Stimulated activated CD4-positive, alpha-beta T cell treated with anti-CD3 and anti-CD28 coated beads, TNF-alpha, amount 100 ng/mL, for 4 hours (primary cell): ENCODE measurements at regions not wholly inside any gene's neighbourhood (a gene's known extent, or its start where the extent isn't known, plus 50 kb on each side); places are given as distances from the start of the nearest gene placed in this dataset.

ENCODE experiments used
- DNase-seq, 3 experiments: peaks; one replicate each; pipeline ENCODE4 v3.0.0-alpha.2; 2020; ENCODE audit warnings: low read depth in 3 of 3

DNA sequence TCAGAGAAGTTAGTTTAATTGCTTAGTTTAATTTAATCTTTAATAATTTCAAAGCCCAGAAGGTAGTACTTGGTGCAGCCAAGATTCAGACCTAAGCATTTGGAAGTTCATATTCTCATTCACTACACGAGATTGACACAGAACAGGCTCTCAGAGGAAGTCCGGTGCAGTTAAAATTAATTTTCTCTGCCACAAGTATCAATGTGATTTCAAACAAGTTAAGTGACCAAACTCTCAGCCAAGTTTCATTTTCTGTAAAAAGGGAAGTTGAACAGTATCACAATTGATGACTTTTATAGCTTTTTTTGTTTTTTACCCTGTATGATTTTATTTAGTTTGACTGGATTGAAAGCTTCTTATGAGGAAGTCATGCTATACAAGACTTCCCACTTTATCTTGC is 1494.9 kb upstream of the LRRTM3 start:
- no peak for DNase-seq

DNA sequence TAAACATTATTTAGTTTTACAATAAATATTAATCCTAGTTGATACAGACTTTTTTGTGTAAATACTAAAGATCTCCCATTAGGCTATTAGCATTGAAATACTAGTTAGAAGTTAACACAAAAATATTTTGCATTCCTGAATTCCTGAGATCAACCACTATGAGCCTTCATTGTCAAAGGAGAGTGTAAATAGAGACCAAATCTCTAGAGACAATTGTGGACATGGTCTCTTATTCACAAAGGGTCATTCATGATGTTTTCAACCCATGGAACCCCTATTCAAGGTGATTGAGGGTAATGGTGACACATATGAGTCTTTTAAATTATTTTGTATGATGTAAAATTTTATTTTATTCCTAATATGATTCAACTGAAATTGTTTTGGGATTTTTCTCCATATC is 1454.8 kb upstream of the LRRTM3 start:
- DNase-seq = no peak

DNA sequence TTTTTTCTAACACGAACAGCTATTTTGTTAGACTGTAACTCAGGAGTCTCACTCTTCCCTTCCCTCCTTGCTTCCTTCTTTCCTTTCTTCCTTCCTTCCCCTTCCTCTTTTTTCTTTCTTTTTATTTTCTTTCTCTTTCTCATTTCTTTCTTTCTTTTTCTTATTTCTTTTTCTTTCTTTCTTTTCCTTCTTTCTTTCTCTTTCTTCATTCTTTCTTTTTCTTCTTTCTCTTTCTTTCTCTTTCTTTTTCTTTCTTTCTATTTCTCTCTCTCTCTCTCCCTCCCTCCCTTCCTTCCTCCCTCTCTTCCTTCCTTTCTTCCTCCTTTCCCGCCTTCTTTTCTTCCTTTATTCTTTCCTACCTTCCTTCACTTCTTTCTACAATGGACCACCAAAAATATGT is 1443.0 kb upstream of the LRRTM3 start:
- no peak for DNase-seq

DNA sequence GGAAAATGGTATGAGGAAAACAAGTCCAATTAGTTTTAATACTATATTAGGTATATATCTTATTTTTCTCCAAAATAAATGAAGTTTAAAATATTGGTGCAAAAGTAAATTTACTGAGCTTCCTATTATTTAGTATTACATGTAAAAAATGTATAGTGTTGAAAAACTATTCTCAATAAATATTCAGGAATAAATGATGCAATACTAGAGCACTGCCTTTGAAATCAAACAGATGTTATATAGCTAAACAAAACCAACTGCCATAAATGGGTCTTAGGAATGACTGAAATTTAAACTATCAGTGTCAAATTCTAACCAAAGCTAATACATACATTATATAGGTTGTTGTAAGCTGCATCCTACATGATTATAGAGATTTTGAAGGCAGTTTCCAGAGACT is 1434.0 kb upstream of the LRRTM3 start:
- DNase-seq = no peak

DNA sequence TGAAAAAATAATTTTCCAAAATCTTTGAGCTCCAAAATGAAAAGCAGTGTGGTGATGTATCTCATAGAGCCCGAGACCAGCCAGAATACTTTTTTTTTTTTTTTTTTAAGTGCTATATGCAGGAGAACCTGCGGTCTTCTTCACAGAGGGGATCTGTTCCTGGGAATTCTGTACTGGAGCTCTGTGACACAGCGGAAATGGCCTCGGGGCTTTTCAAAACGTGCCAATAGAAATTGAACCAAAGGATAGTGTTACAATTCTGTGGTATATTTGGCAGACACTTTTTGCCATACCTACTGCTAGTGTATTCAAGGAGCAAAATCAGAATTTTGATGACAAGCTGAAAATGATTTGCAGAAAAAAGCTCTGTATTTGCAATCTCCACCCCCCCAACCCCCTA is 1429.3 kb upstream of the LRRTM3 start:
- DNase-seq = no peak

DNA sequence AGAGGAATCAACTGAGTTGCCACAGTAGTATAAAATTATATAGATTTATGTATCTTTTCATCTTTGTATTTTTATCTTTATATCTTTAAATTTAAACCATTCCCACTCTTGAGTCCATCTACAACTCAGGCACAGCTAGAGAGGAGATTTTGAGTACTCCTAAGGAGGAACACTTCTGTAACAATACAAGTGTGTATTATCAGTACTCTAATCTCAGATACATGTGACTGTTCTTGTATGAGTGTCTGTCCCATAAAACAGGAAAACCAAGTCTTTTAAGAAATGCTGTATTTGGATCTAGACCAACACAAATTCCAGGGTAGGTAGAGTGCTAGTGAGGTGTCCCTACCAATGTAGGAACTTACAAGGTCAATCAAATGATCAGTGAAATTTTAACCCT is 1428.0 kb upstream of the LRRTM3 start:
- no peak for DNase-seq

DNA sequence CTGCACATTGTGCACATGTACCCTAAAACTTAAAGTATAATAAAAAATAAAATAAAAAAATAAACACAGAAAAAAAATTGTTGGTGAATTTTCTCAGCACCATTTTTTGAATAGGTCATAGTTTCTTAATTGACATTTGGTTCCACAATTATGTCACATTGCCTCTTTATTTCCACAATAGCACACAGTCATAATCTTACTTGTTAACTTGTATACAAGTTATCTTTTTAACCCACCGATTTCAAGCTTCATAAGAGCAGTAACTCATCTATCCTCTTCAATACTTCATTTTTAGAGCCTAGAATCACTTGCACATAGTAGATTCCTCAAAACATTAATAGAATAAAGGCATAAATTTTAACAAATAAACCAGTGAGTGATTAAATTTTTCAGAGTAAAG is 1425.1 kb upstream of the LRRTM3 start:
- DNase-seq = no peak

DNA sequence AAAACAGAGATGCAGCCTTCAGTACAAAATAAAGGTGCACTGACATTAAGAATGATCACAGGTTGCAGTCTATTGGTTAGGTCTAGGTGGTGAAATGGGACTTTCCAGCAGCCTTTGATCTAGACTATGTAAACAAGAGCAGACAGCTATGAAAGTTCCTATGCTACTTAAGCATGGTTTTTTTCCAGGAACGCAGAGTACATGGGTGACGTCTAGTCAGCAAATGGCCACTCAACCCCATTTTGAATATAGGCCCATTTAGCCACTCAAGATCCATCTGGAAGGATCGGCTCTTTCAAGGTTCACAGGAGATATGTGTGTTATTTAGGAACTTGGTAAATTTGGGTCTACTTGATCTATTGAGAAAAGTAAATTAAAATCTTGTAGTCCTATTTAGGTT is 1424.6 kb upstream of the LRRTM3 start:
- no peak for DNase-seq

DNA sequence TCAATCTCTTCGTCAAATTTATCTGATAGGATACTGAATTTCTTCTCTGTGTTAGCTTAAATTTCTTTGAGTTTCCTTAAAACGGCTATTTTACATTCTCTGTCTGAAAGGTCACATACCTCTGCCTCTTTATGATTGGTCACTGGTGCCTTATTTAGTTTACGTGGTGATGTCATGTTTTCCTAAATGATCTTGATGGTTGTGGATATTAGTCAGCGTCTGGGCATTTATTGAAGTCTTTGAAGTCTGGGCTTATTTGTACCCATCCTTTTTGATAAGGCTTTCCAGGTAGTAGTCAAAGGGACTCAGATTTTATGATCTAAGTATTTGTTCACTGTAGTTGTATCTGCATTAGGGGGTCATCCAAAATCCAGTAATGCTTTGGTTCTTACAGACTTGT is 1407.5 kb upstream of the LRRTM3 start:
- DNase-seq = no peak

DNA sequence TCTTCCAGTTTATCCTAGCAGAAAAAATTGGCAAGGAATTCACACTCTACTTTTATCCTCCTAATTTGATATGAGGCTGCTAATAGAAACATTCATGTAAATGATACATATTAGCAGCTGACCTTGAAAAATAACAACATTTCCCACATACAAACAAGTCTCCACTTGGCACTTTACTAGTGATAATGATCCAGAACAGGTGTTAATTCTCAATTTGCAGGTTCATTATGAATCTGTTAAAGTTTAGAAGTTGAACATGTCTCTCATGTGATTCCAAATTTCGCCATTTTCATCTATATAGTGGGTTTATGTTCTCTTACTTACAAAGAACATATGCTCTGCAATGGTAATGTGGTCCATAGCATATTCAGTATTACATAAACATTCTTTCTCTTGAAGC is 1396.8 kb upstream of the LRRTM3 start:
- no peak for DNase-seq

DNA sequence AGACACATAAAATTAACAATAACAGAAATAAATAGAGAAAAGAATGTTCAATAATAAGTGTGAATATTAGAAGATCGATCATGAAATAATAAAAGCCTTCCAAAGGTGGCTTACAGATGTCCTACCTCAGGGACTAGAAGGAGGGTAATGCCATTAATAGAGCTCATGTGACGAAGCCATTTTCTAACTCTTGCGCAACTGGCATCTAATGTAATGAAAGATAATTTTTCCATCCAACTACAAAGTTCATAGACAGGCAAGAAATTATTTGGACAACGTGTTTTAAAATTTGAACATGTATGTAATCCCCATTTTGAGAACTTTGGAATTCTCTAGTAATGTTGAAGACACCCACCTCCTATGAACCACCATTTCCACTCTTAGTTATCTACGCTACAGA is 1394.3 kb upstream of the LRRTM3 start:
- no peak for DNase-seq

DNA sequence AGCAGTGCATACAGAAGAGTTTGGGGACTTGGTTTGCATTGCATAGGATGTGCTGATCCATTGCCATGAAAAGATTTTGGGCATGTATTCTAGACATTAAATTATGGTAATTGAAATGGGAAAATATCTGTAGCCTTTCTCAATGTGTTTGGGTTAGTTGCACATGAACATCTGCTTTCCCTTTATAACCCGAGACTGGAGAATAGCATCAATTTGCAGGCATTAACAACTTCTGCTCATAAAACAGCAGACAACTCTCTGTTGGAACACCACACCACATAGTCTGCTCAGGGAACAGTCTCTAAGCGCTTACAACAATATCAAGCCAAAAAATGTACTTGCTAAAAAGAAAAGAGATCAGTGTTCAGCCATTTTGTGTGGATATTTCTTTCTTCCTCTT is 1391.1 kb upstream of the LRRTM3 start:
- no peak for DNase-seq

DNA sequence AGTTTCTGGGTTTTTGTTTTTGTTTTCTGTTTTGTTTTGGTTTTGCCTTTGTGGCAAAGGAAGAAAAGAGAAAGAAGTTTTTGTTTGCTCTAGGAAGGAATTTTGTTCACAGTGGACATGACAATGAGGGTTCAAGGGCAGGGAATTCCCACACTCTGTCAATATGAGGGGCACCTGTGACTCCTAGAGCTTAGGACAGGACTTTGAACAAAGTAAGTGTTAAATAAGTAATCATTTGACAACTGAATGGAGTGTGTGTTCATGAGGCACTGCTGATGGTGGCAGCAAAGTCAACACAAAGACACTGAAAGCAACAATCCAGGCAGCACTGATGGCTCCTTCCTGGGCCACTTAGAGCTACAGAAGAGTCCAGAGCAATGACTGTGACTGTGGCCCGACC is 1381.1 kb upstream of the LRRTM3 start:
- DNase-seq = no peak

DNA sequence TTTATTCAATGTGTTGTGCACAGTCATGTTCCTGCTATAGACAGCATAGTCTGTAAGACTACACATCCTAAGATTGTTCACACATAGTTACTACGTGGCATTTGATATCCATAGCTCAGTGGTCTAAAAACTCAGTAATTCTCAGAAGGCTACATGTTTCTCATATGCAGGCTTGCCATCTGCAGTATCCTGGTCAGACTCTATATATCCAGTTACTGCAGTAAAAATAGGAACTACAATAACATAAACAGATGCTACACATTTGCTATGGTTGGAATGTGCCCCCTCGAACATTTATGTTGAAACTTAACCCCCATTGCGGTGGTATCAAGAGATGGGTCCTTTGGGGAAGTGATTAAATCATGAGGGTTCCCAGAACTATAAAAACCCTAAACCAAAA is 1377.8 kb upstream of the LRRTM3 start:
- no peak for DNase-seq

DNA sequence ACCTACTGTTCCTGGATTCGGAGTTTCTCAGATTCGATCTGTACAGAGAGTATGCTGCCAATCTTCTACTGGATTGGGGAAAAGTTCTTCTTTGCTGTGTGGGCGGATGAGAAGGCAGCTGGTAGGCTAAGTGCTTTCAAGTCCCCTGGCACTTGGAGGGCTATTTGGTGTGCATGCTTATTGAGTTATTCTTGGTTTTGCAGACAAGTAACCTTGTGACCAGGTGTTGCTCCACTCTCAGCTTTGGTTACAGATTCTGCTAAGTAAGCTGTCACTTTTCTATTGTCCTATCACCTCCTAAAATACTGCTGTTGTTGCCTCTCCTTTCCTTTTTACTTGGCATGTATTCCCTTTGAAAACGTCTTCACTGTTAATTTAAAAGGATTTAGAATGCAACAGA is 1375.1 kb upstream of the LRRTM3 start:
- no peak for DNase-seq

DNA sequence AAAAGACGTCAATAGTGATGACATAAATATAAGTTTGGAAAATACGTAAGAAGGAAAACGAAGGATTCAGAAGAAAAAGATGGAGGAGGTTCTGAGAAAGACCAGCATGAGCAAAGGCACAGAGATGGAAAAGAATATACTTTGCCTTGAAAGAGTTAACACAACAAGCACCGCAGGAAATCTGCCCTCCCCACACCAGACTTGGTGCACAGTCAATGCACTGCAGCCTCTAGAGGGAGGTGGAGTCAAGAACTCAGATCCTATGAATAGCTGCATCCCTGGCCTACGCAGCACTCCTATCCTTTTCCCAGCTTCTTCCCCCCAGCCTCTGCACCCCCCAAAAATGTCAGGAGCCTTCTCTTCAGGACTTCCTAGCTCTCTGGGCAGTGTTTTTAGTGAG is 1370.6 kb upstream of the LRRTM3 start:
- DNase-seq = no peak

DNA sequence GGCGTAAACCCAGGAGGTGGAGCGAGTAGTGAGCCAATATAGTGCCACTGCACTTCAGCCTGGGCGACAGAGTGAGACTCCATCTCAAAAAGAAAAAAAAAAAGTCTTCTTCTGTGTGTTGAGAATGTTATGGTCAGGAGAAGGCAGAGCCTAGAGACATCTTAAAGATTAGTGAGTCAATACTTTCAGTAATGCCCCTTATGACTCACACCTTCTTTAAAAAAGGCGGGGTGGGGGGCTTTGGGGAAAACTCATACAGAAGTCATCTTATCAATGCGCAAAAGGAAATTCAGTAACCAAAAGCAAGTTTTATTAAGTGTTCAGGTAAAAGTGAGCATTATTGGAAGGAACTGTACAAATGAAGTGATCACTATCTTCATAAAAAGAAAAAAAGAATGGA is 1369.8 kb upstream of the LRRTM3 start:
- DNase-seq = no peak

DNA sequence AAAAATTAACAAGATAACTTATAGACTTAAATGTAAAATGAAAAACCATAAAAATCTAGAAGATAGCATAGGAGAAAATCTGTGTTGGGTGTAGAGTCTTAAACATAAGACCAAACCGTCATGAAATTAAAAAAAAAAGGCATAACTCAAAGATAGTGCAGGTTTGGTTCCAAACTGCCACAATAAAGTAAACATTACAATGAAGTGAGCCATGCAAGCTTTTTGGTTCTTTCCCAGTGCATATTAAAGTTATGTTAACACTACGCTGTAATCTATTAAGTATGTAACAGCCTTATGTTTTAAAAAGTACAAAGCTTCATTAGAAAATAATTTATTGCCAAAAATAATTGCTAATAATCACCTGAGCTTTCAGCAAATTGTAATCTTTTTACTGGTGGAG is 1366.5 kb upstream of the LRRTM3 start:
- no peak for DNase-seq

DNA sequence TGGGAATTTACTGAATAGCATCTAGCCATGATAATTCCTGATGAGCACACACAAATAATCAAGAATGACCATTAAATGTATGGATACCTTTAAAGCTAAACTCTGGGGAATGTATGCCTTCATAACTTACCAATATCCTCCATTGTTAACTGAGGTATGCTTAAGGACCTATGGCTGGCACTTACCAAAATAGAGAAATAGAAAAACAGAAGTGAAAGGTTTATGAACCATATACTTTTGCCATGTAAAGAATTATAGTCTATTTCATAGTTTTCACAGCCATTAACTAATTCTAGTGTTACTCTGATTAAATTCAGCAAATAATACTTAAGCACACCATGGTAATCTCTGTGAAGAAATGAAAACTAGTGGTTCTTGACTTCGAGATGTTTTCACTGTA is 1360.6 kb upstream of the LRRTM3 start:
- DNase-seq = no peak

DNA sequence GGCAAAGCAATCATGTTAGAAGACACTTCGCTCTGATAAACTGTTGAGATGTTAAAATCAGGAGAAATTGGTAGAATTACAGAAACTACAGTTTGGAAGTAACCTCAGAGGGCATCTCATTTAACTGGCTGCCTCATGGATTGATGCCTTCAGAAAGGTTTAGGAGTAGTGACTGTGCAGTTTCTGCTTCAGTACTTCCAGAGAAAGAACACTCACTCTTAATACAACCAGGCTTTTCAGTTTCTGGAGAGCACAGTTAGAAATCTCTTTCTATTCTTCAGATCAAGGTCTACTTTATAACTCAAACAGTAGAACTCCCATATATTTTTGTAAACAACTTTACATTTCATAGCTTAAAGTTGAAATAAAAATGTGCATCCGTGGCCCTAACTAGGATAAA is 1358.9 kb upstream of the LRRTM3 start:
- DNase-seq = no peak

DNA sequence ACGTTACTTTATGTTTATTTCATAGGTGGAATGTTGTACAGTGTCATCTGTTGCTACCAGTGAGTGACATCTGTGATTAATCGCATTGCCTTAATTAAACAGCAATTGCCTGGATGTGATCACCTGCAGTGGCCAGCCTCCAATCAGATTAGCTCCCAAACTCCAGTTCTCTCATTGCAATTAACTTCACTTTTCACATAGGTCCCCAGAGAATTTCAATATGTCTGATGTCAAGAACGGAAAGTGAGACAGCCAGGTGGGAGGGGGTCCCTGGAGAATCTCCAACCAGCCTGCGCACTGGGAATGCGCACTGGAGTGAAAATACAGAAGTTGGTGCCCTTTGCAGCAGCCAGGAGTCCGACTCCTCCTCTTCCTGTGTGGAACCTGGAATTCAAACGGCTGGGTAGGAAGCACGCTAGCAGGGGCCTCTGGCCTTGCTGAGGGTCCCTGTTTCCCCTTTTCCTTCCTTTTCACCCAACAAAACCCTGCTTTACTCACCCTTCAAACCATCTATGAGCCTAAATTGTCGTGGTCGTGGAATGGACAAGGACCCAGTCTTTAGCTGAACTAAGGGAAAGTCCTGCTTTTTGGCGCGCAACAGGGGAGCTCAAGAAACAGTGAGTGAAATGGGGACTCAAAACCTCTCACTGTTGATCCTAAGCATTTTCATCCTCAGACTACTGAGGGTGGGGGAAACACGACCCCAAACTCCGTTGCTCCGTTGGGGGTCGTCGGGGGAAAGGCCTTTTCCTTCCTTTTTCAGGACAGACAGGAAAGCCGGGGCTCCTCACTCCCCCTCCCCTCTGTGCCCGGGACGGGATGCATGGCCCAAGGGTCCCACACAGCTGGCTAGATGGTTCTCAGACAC is 1355.5 kb upstream of the LRRTM3 start:
- DNase-seq = no peak

DNA sequence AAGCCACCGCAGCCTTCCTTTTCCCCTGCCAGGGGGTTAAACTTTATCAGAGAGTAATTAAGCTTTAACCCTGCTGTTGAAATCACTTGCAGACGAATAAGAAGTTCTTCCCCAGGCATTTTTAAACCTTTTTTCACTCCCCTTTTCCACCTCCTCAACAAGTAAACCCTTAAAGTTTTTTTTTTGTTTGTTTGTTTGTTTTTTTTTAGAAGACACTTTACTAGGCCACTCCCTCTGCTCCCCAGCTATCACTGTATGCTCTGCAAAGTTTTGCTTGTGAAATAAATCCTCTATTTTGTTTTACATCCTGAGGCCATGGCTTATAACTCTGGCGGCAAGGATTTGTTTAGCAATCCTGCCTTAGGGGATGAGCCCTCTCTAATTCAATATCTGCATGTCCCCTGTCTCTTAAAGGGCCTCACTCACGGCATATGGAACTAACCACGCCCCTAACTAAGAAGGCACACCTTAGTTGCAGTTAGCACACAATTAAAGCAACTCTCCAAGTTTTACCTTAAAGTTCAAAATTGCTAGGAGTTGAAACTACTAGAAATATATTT is 1354.7 kb upstream of the LRRTM3 start:
- DNase-seq = no peak

DNA sequence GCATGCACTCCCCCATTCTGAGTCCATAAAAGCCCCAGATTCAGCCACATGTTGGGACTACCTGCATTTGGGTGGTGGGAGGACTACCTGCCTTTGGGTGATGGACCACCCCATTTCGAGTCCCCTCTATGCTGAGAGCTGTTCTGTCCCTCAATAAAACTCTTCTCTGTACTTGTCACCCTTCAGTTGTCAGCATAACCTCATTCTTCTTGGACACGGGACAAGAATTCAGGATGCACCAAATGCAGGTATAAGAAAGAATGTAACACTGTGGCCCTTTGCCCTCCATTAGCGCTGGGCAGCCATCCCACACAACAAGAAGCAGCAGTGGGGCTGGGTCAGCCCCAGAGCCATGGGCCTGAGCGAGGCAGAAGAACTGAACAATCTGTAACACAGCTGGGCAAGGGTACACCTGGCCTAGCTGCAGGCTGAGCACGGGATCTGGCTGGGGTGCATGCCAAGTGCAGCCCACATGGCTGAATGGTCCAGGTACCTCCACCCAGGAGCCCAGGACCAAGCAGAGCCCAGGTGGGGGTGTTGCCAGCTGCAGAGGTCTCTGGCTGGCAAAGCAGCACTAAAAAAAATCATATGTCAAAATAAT is 1344.3 kb upstream of the LRRTM3 start:
- DNase-seq = no peak
